GM23248 (cell line): ENCODE measurements at regions not wholly inside any gene's neighbourhood (a gene's known extent, or its start where the extent isn't known, plus 50 kb on each side); places are given as distances from the start of the nearest gene placed in this dataset.

Experiments
- EZH2 ChIP-seq: fragments of 200-600 bp; sonication (generic); IDR thresholded peaks from 2 replicates; pipeline ENCODE4 v1.6.1; 2018; ENCODE audit warnings: antibody characterized with exemption, mild to moderate bottlenecking; ENCODE audit not compliant: insufficient read depth, poor library complexity, severe bottlenecking
- EZH2phosphoT487 ChIP-seq: fragments of 200-600 bp; sonication (generic); IDR thresholded peaks from 2 replicates; pipeline ENCODE4 v1.6.1; 2018; ENCODE audit warnings: antibody characterized with exemption, moderate library complexity, mild to moderate bottlenecking, low read depth; ENCODE audit not compliant: insufficient read depth

DNA sequence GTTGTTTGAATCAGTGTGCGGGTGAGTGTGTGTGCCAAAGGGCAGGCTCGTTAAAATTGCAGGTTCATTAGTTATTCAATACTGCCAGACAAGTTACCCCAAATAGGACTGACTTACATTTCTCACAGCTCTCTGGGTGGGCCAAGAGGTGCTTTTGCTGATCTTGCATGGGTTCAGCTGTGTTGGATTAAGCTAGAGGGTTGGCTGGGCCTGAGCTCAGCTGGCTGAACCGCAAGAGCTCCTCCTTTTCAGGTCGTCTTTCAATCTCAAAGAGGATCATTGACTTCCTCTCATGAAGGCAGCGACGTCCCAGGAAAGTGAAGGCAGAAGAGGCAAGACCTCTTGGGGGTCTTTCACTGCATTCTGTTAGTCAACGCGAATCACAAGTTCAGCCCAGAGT, 343.3 kb upstream of the FRG1 start:
- no peak for TF ChIP-seq EZH2
- no peak for TF ChIP-seq EZH2phosphoT487
